ENCODE measurements at regions not wholly inside any gene's neighbourhood (a gene's known extent, or its start where the extent isn't known, plus 50 kb on each side); places are given as distances from the start of the nearest gene placed in this dataset.

GRCh38 chr5:167271511-167271910 lies 1019.9 kb upstream of the WWC1 start:
- no peak overlapping the region for H3K27ac ChIP-seq
- H3K36me3 ChIP-seq (ENCODE audit: low read depth), result no peaks in the 10 kb centered on the region
- no peaks in the 10 kb centered on the region for H3K9me2 ChIP-seq (ENCODE audit: insufficient read depth)
- H3K79me2 ChIP-seq (ENCODE audit: insufficient read depth), result no peaks in the 10 kb centered on the region
- no peaks in the 10 kb centered on the region for H3K4me1 ChIP-seq (ENCODE audit: insufficient read depth)
- DNase-seq, result no peak
- WGBS, 2 experiments (ENCODE audit: low coverage in 1 of 2, low lambda C conversion rate in 2 of 2, missing lambda C conversion rate in 2 of 2), result 31 to 32% methylated on average over 4 of the region's 4 CpGs
- no peak overlapping the region for H3K4me2 ChIP-seq (ENCODE audit: unreplicated experiment)
- H2AFZ ChIP-seq, result no peak overlapping the region
- no peaks in the 10 kb centered on the region for H4K20me1 ChIP-seq (ENCODE audit: insufficient read depth)
- in situ Hi-C loops (cut with MboI), result no loop called here
- no peaks in the 10 kb centered on the region for H3F3A ChIP-seq (ENCODE audit: insufficient read depth)
- H3K27me3 ChIP-seq (replicated peaks; ENCODE audit: insufficient read depth), result no peaks in the 10 kb centered on the region
- no peaks in the 10 kb centered on the region for H3K9me3 ChIP-seq (ENCODE audit: low read depth)
- no peak overlapping the region for H3K4me3 ChIP-seq
- TF ChIP-seq EZH2 (IDR thresholded peaks at IDR 0.05; ENCODE audit: insufficient read depth, poor library complexity, severe bottlenecking), result no peak
- TF ChIP-seq EZH2phosphoT487 (IDR thresholded peaks at IDR 0.05; ENCODE audit: insufficient read depth, low read depth), result no peak
- no peak overlapping the region for H3K9ac ChIP-seq

GRCh38 chr5:167280111-167280510 lies 1011.3 kb upstream of the WWC1 start:
- Histone ChIP-seq H3K4me2 (ENCODE audit: unreplicated experiment) (no peak overlapping the region), H4K20me1 (ENCODE audit: insufficient read depth) (no peaks in the 10 kb centered on the region), H3K36me3 (ENCODE audit: low read depth) (no peaks in the 10 kb centered on the region), H3K79me2 (ENCODE audit: insufficient read depth) (no peaks in the 10 kb centered on the region), H3K9me2 (ENCODE audit: insufficient read depth) (no peaks in the 10 kb centered on the region), H3K9me3 (ENCODE audit: low read depth) (no peaks in the 10 kb centered on the region), H3F3A (ENCODE audit: insufficient read depth) (no peaks in the 10 kb centered on the region), H2AFZ (no peak overlapping the region), H3K4me1 (ENCODE audit: insufficient read depth) (no peaks in the 10 kb centered on the region), H3K9ac (no peak overlapping the region), H3K4me3 (no peak overlapping the region), H3K27ac (no peak overlapping the region), H3K27me3 (replicated peaks; ENCODE audit: insufficient read depth) (no peaks in the 10 kb centered on the region)
- TF ChIP-seq EZH2phosphoT487 (IDR thresholded peaks at IDR 0.05; ENCODE audit: insufficient read depth, low read depth), result no peak
- no peak for TF ChIP-seq EZH2 (IDR thresholded peaks at IDR 0.05; ENCODE audit: insufficient read depth, poor library complexity, severe bottlenecking)
- 31 to 33% methylated on average over 3 of the region's 3 CpGs for WGBS, 2 experiments (ENCODE audit: low coverage in 1 of 2, low lambda C conversion rate in 2 of 2, missing lambda C conversion rate in 2 of 2)
- DNase-seq, result no peak
- in situ Hi-C loops (cut with MboI), result no loop called here

GRCh38 chr5:167281925-167282324 lies 1009.5 kb upstream of the WWC1 start:
- no peaks in the 10 kb centered on the region for H4K20me1 ChIP-seq (ENCODE audit: insufficient read depth)
- no peak overlapping the region for H2AFZ ChIP-seq
- H3K9ac ChIP-seq, result no peak overlapping the region
- no peak overlapping the region for H3K27ac ChIP-seq
- in situ Hi-C loops (cut with MboI), result no loop called here
- H3K9me2 ChIP-seq (ENCODE audit: insufficient read depth), result no peaks in the 10 kb centered on the region
- no peaks in the 10 kb centered on the region for H3K4me1 ChIP-seq (ENCODE audit: insufficient read depth)
- no peak for TF ChIP-seq EZH2phosphoT487 (IDR thresholded peaks at IDR 0.05; ENCODE audit: insufficient read depth, low read depth)
- TF ChIP-seq EZH2 (IDR thresholded peaks at IDR 0.05; ENCODE audit: insufficient read depth, poor library complexity, severe bottlenecking), result no peak
- DNase-seq, result no peak
- no peaks in the 10 kb centered on the region for H3K9me3 ChIP-seq (ENCODE audit: low read depth)
- 0 out of 2 replicates have a peak, but pooled peaks cover 9% of the 10 kb centered on the region for H3K27me3 ChIP-seq (replicated peaks; ENCODE audit: insufficient read depth)
- H3K79me2 ChIP-seq (ENCODE audit: insufficient read depth), result no peaks in the 10 kb centered on the region
- WGBS, 2 experiments (ENCODE audit: low coverage in 1 of 2, low lambda C conversion rate in 2 of 2, missing lambda C conversion rate in 2 of 2), result 34 to 58% methylated on average over 3 of the region's 3 CpGs
- H3K36me3 ChIP-seq (ENCODE audit: low read depth), result no peaks in the 10 kb centered on the region
- H3F3A ChIP-seq (ENCODE audit: insufficient read depth), result no peaks in the 10 kb centered on the region
- H3K4me3 ChIP-seq, result no peak overlapping the region
- no peak overlapping the region for H3K4me2 ChIP-seq (ENCODE audit: unreplicated experiment)

- H3K9ac ChIP-seq, result no peak overlapping the region
- TF ChIP-seq EZH2phosphoT487 (IDR thresholded peaks at IDR 0.05; ENCODE audit: insufficient read depth, low read depth), result no peak
- no peak overlapping the region for H3K4me2 ChIP-seq (ENCODE audit: unreplicated experiment)
Observed at GRCh38 chr5:167283691-167284090, 1007.8 kb upstream of the WWC1 start.

More at GRCh38 chr5:167283691-167284090, 1007.8 kb upstream of the WWC1 start:
- 0 out of 2 replicates have a peak, but pooled peaks cover 9% of the 10 kb centered on the region for H3K27me3 ChIP-seq (replicated peaks; ENCODE audit: insufficient read depth)
- no peaks in the 10 kb centered on the region for H3K9me2 ChIP-seq (ENCODE audit: insufficient read depth)
- in situ Hi-C loops (cut with MboI), result no loop called here
- H3K36me3 ChIP-seq (ENCODE audit: low read depth), result no peaks in the 10 kb centered on the region
- no peaks in the 10 kb centered on the region for H3F3A ChIP-seq (ENCODE audit: insufficient read depth)
- no peak overlapping the region for H3K4me3 ChIP-seq
- H3K79me2 ChIP-seq (ENCODE audit: insufficient read depth), result no peaks in the 10 kb centered on the region
- 19 to 27% methylated on average over 4 of the region's 4 CpGs for WGBS, 2 experiments (ENCODE audit: low coverage in 1 of 2, low lambda C conversion rate in 2 of 2, missing lambda C conversion rate in 2 of 2)
- H2AFZ ChIP-seq, result no peak overlapping the region
- no peaks in the 10 kb centered on the region for H3K9me3 ChIP-seq (ENCODE audit: low read depth)
- no peak for DNase-seq
- no peaks in the 10 kb centered on the region for H3K4me1 ChIP-seq (ENCODE audit: insufficient read depth)
- no peak overlapping the region for H3K27ac ChIP-seq
- H4K20me1 ChIP-seq (ENCODE audit: insufficient read depth), result no peaks in the 10 kb centered on the region
